Osteocyte (in vitro differentiated cells): ENCODE measurements at regions not wholly inside any gene's neighbourhood (a gene's known extent, or its start where the extent isn't known, plus 50 kb on each side); places are given as distances from the start of the nearest gene placed in this dataset.

ENCODE experiments used
- DNase-seq: peaks from one replicate; pipeline ENCODE4 v3.0.0; 2021; ENCODE audit warnings: mixed read lengths; ENCODE audit not compliant: unreplicated experiment; ENCODE audit errors: extremely low spot score
- H3K27ac Mint-ChIP-seq: one replicate; pipeline ENCODE4 v1.8.0; 2021; ENCODE audit warnings: mild to moderate bottlenecking, mixed read lengths; ENCODE audit not compliant: unreplicated experiment
- H3K27me3 Mint-ChIP-seq: one replicate; pipeline ENCODE4 v1.8.0; 2021; ENCODE audit warnings: mixed read lengths; ENCODE audit not compliant: unreplicated experiment
- H3K36me3 Mint-ChIP-seq: one replicate; pipeline ENCODE4 v1.8.0; 2021; ENCODE audit warnings: mixed read lengths; ENCODE audit not compliant: unreplicated experiment
- H3K4me1 Mint-ChIP-seq: one replicate; pipeline ENCODE4 v1.8.0; 2021; ENCODE audit warnings: mixed read lengths; ENCODE audit not compliant: unreplicated experiment
- H3K4me3 Mint-ChIP-seq: one replicate; pipeline ENCODE4 v1.8.0; 2021; ENCODE audit warnings: mild to moderate bottlenecking, moderate library complexity, mixed read lengths; ENCODE audit not compliant: unreplicated experiment
- H3K9me3 Mint-ChIP-seq: one replicate; pipeline ENCODE4 v1.8.0; 2021; ENCODE audit warnings: mixed read lengths; ENCODE audit not compliant: unreplicated experiment
- CTCF ChIP-seq: fragments of 200-600 bp; sonication (generic); IDR thresholded peaks from 2 replicates; pipeline ENCODE4 v1.5.0; 2021; ENCODE audit warnings: antibody characterized with exemption, mild to moderate bottlenecking, moderate library complexity

GRCh38 chr6:6812427-6812826, 223.9 kb downstream of the LY86 start:
- no peaks in the 10 kb centered on the region for H3K9me3 Mint-ChIP-seq
- DNase-seq: no peak
- no peak overlapping the region for H3K27ac Mint-ChIP-seq
- peaks cover 12% of the 10 kb centered on the region for H3K4me1 Mint-ChIP-seq
- no peak overlapping the region for H3K4me3 Mint-ChIP-seq
- H3K27me3 Mint-ChIP-seq: peaks cover 4% of the 10 kb centered on the region
- no peaks in the 10 kb centered on the region for H3K36me3 Mint-ChIP-seq
- no peak for TF ChIP-seq CTCF

GRCh38 chr6:6815732-6816131, 227.2 kb downstream of the LY86 start:
- Mint-ChIP-seq H3K4me3 (no peak overlapping the region), H3K27me3 (peaks cover 15% of the 10 kb centered on the region), H3K36me3 (no peaks in the 10 kb centered on the region), H3K4me1 (peaks cover 12% of the 10 kb centered on the region), H3K27ac (no peak overlapping the region), H3K9me3 (no peaks in the 10 kb centered on the region)
- no peak for TF ChIP-seq CTCF
- no peak for DNase-seq

- Mint-ChIP-seq H3K27ac (no peak overlapping the region), H3K4me1 (peaks cover 3% of the 10 kb centered on the region)
Observed at GRCh38 chr6:6816716-6817115, 228.2 kb downstream of the LY86 start.

GRCh38 chr6:6818078-6818639, 229.6 kb downstream of the LY86 start:
- Mint-ChIP-seq H3K4me1 (no peaks in the 10 kb centered on the region), H3K9me3 (no peaks in the 10 kb centered on the region), H3K4me3 (no peak overlapping the region), H3K27me3 (peaks cover 18% of the 10 kb centered on the region), H3K27ac (no peak overlapping the region), H3K36me3 (no peaks in the 10 kb centered on the region)
- no peak for TF ChIP-seq CTCF
- DNase-seq: no peak

More at GRCh38 chr6:6816716-6817115, 228.2 kb downstream of the LY86 start:
- no peak for DNase-seq
- Mint-ChIP-seq H3K9me3 (no peaks in the 10 kb centered on the region), H3K4me3 (no peak overlapping the region), H3K36me3 (no peaks in the 10 kb centered on the region), H3K27me3 (peaks cover 18% of the 10 kb centered on the region)
- no peak for TF ChIP-seq CTCF

- DNase-seq: no peak
- no peak overlapping the region for H3K27ac Mint-ChIP-seq
- no peak for TF ChIP-seq CTCF
- no peaks in the 10 kb centered on the region for H3K9me3 Mint-ChIP-seq
- no peak overlapping the region for H3K4me3 Mint-ChIP-seq
- H3K27me3 Mint-ChIP-seq: peaks cover 21% of the 10 kb centered on the region
- no peaks in the 10 kb centered on the region for H3K4me1 Mint-ChIP-seq
- no peaks in the 10 kb centered on the region for H3K36me3 Mint-ChIP-seq
Observed at GRCh38 chr6:6820641-6821238, 232.2 kb downstream of the LY86 start.
